K562 (cell line): ENCODE measurements at regions not wholly inside any gene's neighbourhood (a gene's known extent, or its start where the extent isn't known, plus 50 kb on each side); places are given as distances from the start of the nearest gene placed in this dataset.

ENCODE experiments used
- ATAC-seq: fragments of 200-7000 bp; cut with Tn5 transposase; 3 replicates; pipeline ENCODE4 v1.9.1; 2020; ENCODE audit warnings: moderate library complexity
- BruUV-seq: library from RNA; stranded (reverse); fragments of 400-500 nt; replicated peaks from 2 replicates; lab custom pipeline; 2021; lab: Mats Ljungman, UMichigan
- CTCF ChIA-PET: fragments of 300-600 bp; formaldehyde crosslinking; extraction: SDS; loops from one replicate; lab custom pipeline; 2021; ENCODE audit warnings: low intra/inter-chr PET ratio; lab: Yijun Ruan, JAX
- POLR2A ChIA-PET: fragments of 300-600, 350-650 bp; sonication (Branson Sonifier 250); formaldehyde crosslinking; extraction: SDS; loops from one replicate; lab custom pipeline; 2021; ENCODE audit warnings: antibody characterized with exemption, inconsistent platforms; lab: Yijun Ruan, JAX
- DNase-seq, 4 experiments: peaks; one replicate each; pipeline versions ENCODE4 v3.0.0 to v3.0.0-alpha.2; 2011 to 2018; ENCODE audit warnings: low spot score in 3 of 4, mixed read lengths in 3 of 4; ENCODE audit errors: extremely low read depth in 1 of 4
- FAIRE-seq: peaks from 2 replicates; lab custom pipeline; 2011; peaks lifted over from hg19 to GRCh38; lab: Jason Lieb, UNC
- H2AFZ ChIP-seq: 2 replicates; pipeline ENCODE4 v1.6.0; 2011; ENCODE audit warnings: low read depth, low read length, control low read depth, inconsistent platforms
- H3K27ac ChIP-seq: fragments of 200-600 bp; 3 replicates; pipeline ENCODE4 v1.8.0; 2011; ENCODE audit warnings: low read depth, mild to moderate bottlenecking, control low read depth, inconsistent platforms, low read length, moderate library complexity, mixed read lengths; ENCODE audit errors: extremely low read depth
- H3K27me3 ChIP-seq, 2 experiments: fragments of 300-600 bp in 1 of 2; 2 replicates in 1 of 2; 3 replicates in 1 of 2; pipeline versions ENCODE4 v1.6.0 to v1.8.0; 2011; ENCODE audit warnings: inconsistent platforms in 2 of 2, low read length in 2 of 2, mild to moderate bottlenecking in 1 of 2, mixed read lengths in 1 of 2, moderate library complexity in 1 of 2; ENCODE audit not compliant: control insufficient read depth in 2 of 2, insufficient read depth in 2 of 2
- H3K36me3 ChIP-seq: fragments of 300-600 bp; 3 replicates; pipeline ENCODE4 v1.8.0; 2011; ENCODE audit warnings: mild to moderate bottlenecking, low read length, inconsistent platforms; ENCODE audit not compliant: control insufficient read depth, insufficient read depth
- H3K4me1 ChIP-seq, 2 experiments: fragments of 200-600 bp in 1 of 2; replicated peaks in 1 of 2; 2 replicates in 1 of 2; 3 replicates in 1 of 2; pipeline versions ENCODE4 v1.5.1 to v1.8.0; 2011; ENCODE audit warnings: inconsistent platforms in 2 of 2, low read length in 2 of 2, mild to moderate bottlenecking in 1 of 2, mixed read lengths in 1 of 2, moderate library complexity in 1 of 2; ENCODE audit not compliant: control insufficient read depth in 2 of 2, insufficient read depth in 2 of 2
- H3K4me2 ChIP-seq: 2 replicates; pipeline ENCODE4 v1.6.1; 2011; ENCODE audit warnings: low read length, control low read depth, inconsistent platforms, mixed read lengths; ENCODE audit not compliant: insufficient read depth
- H3K4me3 ChIP-seq: fragments of 200-600 bp; sonication (generic), shearing (Covaris generic); 2 replicates; pipeline ENCODE4 v1.5.1; 2016; ENCODE audit warnings: control low read depth, inconsistent platforms
- H3K79me2 ChIP-seq: fragments of 200-600 bp; 3 replicates; pipeline ENCODE4 v1.8.0; 2011; ENCODE audit warnings: low read length, inconsistent platforms; ENCODE audit not compliant: control insufficient read depth, insufficient read depth
- H3K9ac ChIP-seq, 2 experiments: 2 replicates each; pipeline versions ENCODE4 v1.6.0 to v1.6.1; 2011; ENCODE audit warnings: low read depth in 2 of 2, low read length in 2 of 2, control low read depth in 1 of 2, inconsistent platforms in 1 of 2, mild to moderate bottlenecking in 1 of 2, mixed read lengths in 1 of 2; ENCODE audit not compliant: insufficient read depth in 1 of 2
- H3K9me1 ChIP-seq: one replicate; pipeline ENCODE4 v1.6.0; 2011; ENCODE audit warnings: inconsistent platforms, mild to moderate bottlenecking, low read length, moderate library complexity; ENCODE audit not compliant: control insufficient read depth, insufficient read depth
- H3K9me3 ChIP-seq: replicated peaks from 2 replicates; pipeline ENCODE4 v1.5.1; 2011; ENCODE audit warnings: low read depth, low read length, inconsistent platforms; ENCODE audit not compliant: control insufficient read depth, insufficient read depth
- H4K20me1 ChIP-seq: replicated peaks from 2 replicates; pipeline ENCODE4 v1.6.1; 2011; ENCODE audit warnings: low read length, inconsistent platforms, mixed read lengths; ENCODE audit not compliant: control insufficient read depth, insufficient read depth
- BDP1 ChIP-seq: IDR thresholded peaks from 3 replicates; pipeline ENCODE4 v1.6.1; 2011; ENCODE audit not compliant: insufficient read length, insufficient read depth
- CEBPB ChIP-seq: fragments of 450-650 bp; IDR thresholded peaks from 2 replicates; pipeline ENCODE4 v1.6.1; 2016; ENCODE audit warnings: missing genetic modification characterization, missing compliant biosample characterization
- CXXC5 ChIP-seq: fragments of 250-450 bp; sonication (Bioruptor Pico); IDR thresholded peaks from 2 replicates; pipeline ENCODE4 v1.8.0; 2022; ENCODE audit warnings: inconsistent platforms, mild to moderate bottlenecking, moderate library complexity
- DMBX1 ChIP-seq: fragments of 250-450 bp; sonication (Bioruptor Pico); IDR thresholded peaks from 2 replicates; pipeline ENCODE4 v1.8.0; 2022; ENCODE audit warnings: inconsistent platforms, mild to moderate bottlenecking, moderate library complexity, borderline replicate concordance
- DNMT1 ChIP-seq: fragments of 450-650 bp; IDR thresholded peaks from 2 replicates; pipeline ENCODE4 v1.6.1; 2016; ENCODE audit warnings: antibody characterized with exemption, mild to moderate bottlenecking
- ELF1 ChIP-seq: fragments of 200-800 bp; sonication (Bioruptor generic); IDR thresholded peaks from 2 replicates; pipeline ENCODE4 v1.6.1; 2016; ENCODE audit warnings: missing genetic modification characterization, missing compliant biosample characterization
- ELF4 ChIP-seq: fragments of 450-650 bp; formaldehyde crosslinking; IDR thresholded peaks from 2 replicates; pipeline ENCODE4 v1.4.0; 2022; ENCODE audit warnings: missing genetic modification characterization
- HOXB6 ChIP-seq: fragments of 250-450 bp; sonication (Bioruptor Pico); IDR thresholded peaks from 2 replicates; pipeline ENCODE4 v1.5.1; 2022; ENCODE audit warnings: mild to moderate bottlenecking, borderline replicate concordance
- JUN ChIP-seq, 2 experiments: sonication (generic) in 1 of 2; formaldehyde crosslinking in 1 of 2; IDR thresholded peaks; 2 replicates each; pipeline versions ENCODE4 v1.6.1 to v1.8.0; 2012 to 2022; ENCODE audit warnings: borderline replicate concordance in 2 of 2, mild to moderate bottlenecking in 2 of 2, improper control_type of control experiment in 1 of 2, low read depth in 1 of 2, low read length in 1 of 2, missing genetic modification reagents in 1 of 2
- KAT8 ChIP-seq: fragments of 450-650 bp; IDR thresholded peaks from 2 replicates; pipeline ENCODE4 v1.6.1; 2016; ENCODE audit warnings: low read depth, mild to moderate bottlenecking
- MXD1 ChIP-seq: fragments of 250-450 bp; sonication (Bioruptor Pico); IDR thresholded peaks from 2 replicates; pipeline ENCODE4 v1.8.0; 2021; ENCODE audit warnings: borderline replicate concordance, mild to moderate bottlenecking, moderate library complexity; ENCODE audit not compliant: poor library complexity, severe bottlenecking
- OTX1 ChIP-seq: fragments of 450-650 bp; formaldehyde crosslinking; IDR thresholded peaks from 2 replicates; pipeline ENCODE4 v1.4.0; 2022; ENCODE audit warnings: mild to moderate bottlenecking
- RBM39 ChIP-seq: fragments of 200-400 bp; formaldehyde crosslinking; optimal IDR thresholded peaks from 2 replicates; pipeline ENCODE3; 2018; ENCODE audit warnings: low read depth, low read length
- SIRT6 ChIP-seq: IDR thresholded peaks from one replicate; pipeline ENCODE4 v1.6.1; 2012; ENCODE audit warnings: low read depth, mild to moderate bottlenecking, control low read depth, inconsistent platforms, low read length, moderate library complexity
- SOX6 ChIP-seq: fragments of 450-650 bp; IDR thresholded peaks from 2 replicates; pipeline ENCODE4 v1.6.1; 2014; ENCODE audit warnings: mild to moderate bottlenecking
- STAT5B ChIP-seq: fragments of 250-450 bp; sonication (Bioruptor Pico); IDR thresholded peaks from 2 replicates; pipeline ENCODE4 v1.8.0; 2021; ENCODE audit warnings: mild to moderate bottlenecking, inconsistent platforms
- TAL1 ChIP-seq: fragments of 450-650 bp; IDR thresholded peaks from 2 replicates; pipeline ENCODE4 v1.6.1; 2016; ENCODE audit warnings: mild to moderate bottlenecking
- TCFL5 ChIP-seq: fragments of 250-450 bp; sonication (Bioruptor Pico); conservative IDR thresholded peaks from 2 replicates; pipeline ENCODE4 v1.6.1; 2021; ENCODE audit warnings: mild to moderate bottlenecking, moderate library complexity, matching md5 sums
- TEAD1 ChIP-seq, 2 experiments: fragments of 450-650 bp in 1 of 2; sonication (generic) in 1 of 2; formaldehyde crosslinking; IDR thresholded peaks; 2 replicates each; pipeline versions ENCODE4 v1.4.0 to v1.8.0; 2020 to 2022; ENCODE audit warnings: mild to moderate bottlenecking in 2 of 2, missing genetic modification reagents in 1 of 2
- ZNF644 ChIP-seq: fragments of 200-800 bp; sonication (Bioruptor generic); IDR thresholded peaks from 2 replicates; pipeline ENCODE4 v1.6.1; 2016; ENCODE audit warnings: low read depth, missing genetic modification characterization, missing compliant biosample characterization
- WGBS: fragments of 100-300 bp; shearing (Covaris generic); methylation state at CpG from one replicate; pipeline ENCODE4 v1.1.6; 2016; ENCODE audit warnings: low coverage, mixed read lengths; ENCODE audit not compliant: insufficient coverage; ENCODE audit errors: missing lambda C conversion rate; 5-methylcytosine and 5-hydroxymethylcytosine counted together
- in situ Hi-C: fragments of 300-500 bp; cut with MboI; formaldehyde crosslinking; loops from 4 replicates; pipeline ENCODE4 v1.15.0; 2018; ENCODE audit warnings: inconsistent platforms, mixed read lengths
- intact Hi-C: fragments of 100-400 bp; cut with micrococcal nuclease; formaldehyde crosslinking; loops from 2 replicates; pipeline ENCODE4 v1.14.2; 2022

- no peaks in the 10 kb centered on the region for H3K4me1 ChIP-seq
- FAIRE-seq (no peak), ATAC-seq (no peak), DNase-seq (no peak)
- CTCF ChIA-PET = no interaction called here
- no peak overlapping the region for H3K4me3 ChIP-seq
- H3K27me3 ChIP-seq = no peaks in the 10 kb centered on the region
- BruUV-seq = no TSS peak
- H2AFZ ChIP-seq = no peak overlapping the region
- no peak overlapping the region for H3K9ac ChIP-seq
- POLR2A ChIA-PET = no interaction called here
- no peaks in the 10 kb centered on the region for H3K36me3 ChIP-seq
- H3K9me1 ChIP-seq = no peaks in the 10 kb centered on the region
- intact Hi-C loops = no loop called here
- no peak overlapping the region for H3K27ac ChIP-seq
- no peak overlapping the region for H3K4me2 ChIP-seq
- H3K9me3 ChIP-seq = no peaks in the 10 kb centered on the region
- TF ChIP-seq ELF1 (tag) (no peak), KAT8 (no peak), HOXB6 (no peak), CEBPB (tag) (no peak), JUN (IDR thresholded peaks at IDR 0.05; ENCODE audit: borderline replicate concordance, low read depth, low read length) (no peak), JUN (CRISPR knock-in tag; IDR thresholded peaks at IDR 0.05; ENCODE audit: borderline replicate concordance) (no peak), DMBX1 (CRISPR knock-in tag) (no peak), STAT5B (CRISPR knock-in tag) (no peak)
- in situ Hi-C loops = no loop called here
- H4K20me1 ChIP-seq = no peaks in the 10 kb centered on the region
- no peaks in the 10 kb centered on the region for H3K79me2 ChIP-seq
Observed at GRCh38 chr4:57254754-57255153, 144.6 kb upstream of the IGFBP7 start.

GRCh38 chr4:57249083-57249482 is 138.9 kb upstream of the IGFBP7 start:
- DNase-seq (no peak), ATAC-seq (no peak), FAIRE-seq (no peak)
- H4K20me1 ChIP-seq = no peaks in the 10 kb centered on the region
- H2AFZ ChIP-seq = no peak overlapping the region
- no peaks in the 10 kb centered on the region for H3K9me1 ChIP-seq
- H3K9ac ChIP-seq = no peak overlapping the region
- no peak overlapping the region for H3K4me2 ChIP-seq
- no peak overlapping the region for H3K27ac ChIP-seq
- H3K36me3 ChIP-seq = no peaks in the 10 kb centered on the region
- in situ Hi-C loops = no loop called here
- no peaks in the 10 kb centered on the region for H3K4me1 ChIP-seq
- H3K9me3 ChIP-seq = no peaks in the 10 kb centered on the region
- H3K4me3 ChIP-seq = no peak overlapping the region
- 0% methylated on average over 1 of the region's 1 CpG for WGBS
- H3K79me2 ChIP-seq = no peaks in the 10 kb centered on the region
- POLR2A ChIA-PET = no interaction called here
- CTCF ChIA-PET = no interaction called here
- no peaks in the 10 kb centered on the region for H3K27me3 ChIP-seq
- intact Hi-C loops = no loop called here
- no TSS peak for BruUV-seq
- TF ChIP-seq ELF4 (no peak), ZNF644 (tag) (no peak), TEAD1 (CRISPR knock-in tag; IDR thresholded peaks at IDR 0.05) (no peak), RBM39 (no peak), MXD1 (CRISPR knock-in tag) (no peak), BDP1 (no peak), CXXC5 (CRISPR knock-in tag) (no peak), SOX6 (no peak), DNMT1 (no peak), OTX1 (CRISPR knock-in tag) (no peak), TCFL5 (CRISPR knock-in tag) (no peak), SIRT6 (no peak), TAL1 (no peak)
